ENCODE measurements at regions not wholly inside any gene's neighbourhood (a gene's known extent, or its start where the extent isn't known, plus 50 kb on each side); places are given as distances from the start of the nearest gene placed in this dataset.

- 73% methylated on average over 4 of the region's 4 CpGs; no CpG with 5 or more reads in 1 of the 2 donors for WGBS, 2 donors (ENCODE audit: low coverage in 1 of 2)
- no peak for DNase-seq
- Histone ChIP-seq H3K27ac (no peak overlapping the region), H3K36me3 (no peaks in the 10 kb centered on the region), H3K27me3 (no peaks in the 10 kb centered on the region), H3K4me1 (no peaks in the 10 kb centered on the region), H3K9me3 (no peaks in the 10 kb centered on the region), H3K4me3 (no peak overlapping the region)
- intact Hi-C loops (cut with DNase I; ENCODE audit: low total_unique reads) (no loop called here), in situ Hi-C loops (cut with MboI; ENCODE audit: low pct_ligation_motif_present in 1 of 4, low pct_unique_long_range_greater_than_20kb in 1 of 4, low sequenced_read_pairs in 3 of 4) (no loop called here)
- TF ChIP-seq POLR2AphosphoS5 (IDR thresholded peaks at IDR 0.05) (no peak), EP300 (IDR thresholded peaks at IDR 0.05; ENCODE audit: low read depth) (no peak), POLR2A (IDR thresholded peaks at IDR 0.05) (no peak), CTCF (IDR thresholded peaks at IDR 0.05) (no peak)
Measured at GRCh38 chr6:24052590-24052961, 73.4 kb upstream of the NRSN1 start.

- in situ Hi-C loops (cut with MboI; ENCODE audit: low pct_ligation_motif_present in 1 of 4, low pct_unique_long_range_greater_than_20kb in 1 of 4, low sequenced_read_pairs in 3 of 4) = no loop called here
- DNase-seq = no peak
- no peaks in the 10 kb centered on the region for H3K36me3 ChIP-seq
- no peaks in the 10 kb centered on the region for H3K27me3 ChIP-seq
- TF ChIP-seq POLR2AphosphoS5 (IDR thresholded peaks at IDR 0.05) (no peak), EP300 (IDR thresholded peaks at IDR 0.05; ENCODE audit: low read depth) (no peak), POLR2A (IDR thresholded peaks at IDR 0.05) (no peak), CTCF (IDR thresholded peaks at IDR 0.05) (no peak)
- H3K4me1 ChIP-seq = no peaks in the 10 kb centered on the region
- no peak overlapping the region for H3K27ac ChIP-seq
- 61 to 78% methylated on average over 1 of the region's 1 CpG for whole genome bisulfite sequencing, 2 donors (ENCODE audit: low coverage in 1 of 2)
- no peak overlapping the region for H3K4me3 ChIP-seq
- intact Hi-C loops (cut with DNase I; ENCODE audit: low total_unique reads) = no loop called here
- H3K9me3 ChIP-seq = no peaks in the 10 kb centered on the region
Measured at GRCh38 chr6:24053057-24053456, 73.0 kb upstream of the NRSN1 start.

GRCh38 chr6:24054388-24054787 is 71.6 kb upstream of the NRSN1 start:
- TF ChIP-seq POLR2AphosphoS5 (IDR thresholded peaks at IDR 0.05) (no peak), CTCF (IDR thresholded peaks at IDR 0.05) (no peak), POLR2A (IDR thresholded peaks at IDR 0.05) (no peak), EP300 (IDR thresholded peaks at IDR 0.05; ENCODE audit: low read depth) (no peak)
- H3K4me1 ChIP-seq = no peaks in the 10 kb centered on the region
- H3K27ac ChIP-seq = no peak overlapping the region
- H3K27me3 ChIP-seq = no peaks in the 10 kb centered on the region
- H3K36me3 ChIP-seq = no peaks in the 10 kb centered on the region
- H3K4me3 ChIP-seq = no peak overlapping the region
- no peaks in the 10 kb centered on the region for H3K9me3 ChIP-seq
- DNase-seq = no peak
- WGBS, 2 donors (ENCODE audit: low coverage in 1 of 2) = 70 to 83% methylated on average over 3 of the region's 3 CpGs
- intact Hi-C loops (cut with DNase I; ENCODE audit: low total_unique reads) (no loop called here), in situ Hi-C loops (cut with MboI; ENCODE audit: low pct_ligation_motif_present in 1 of 4, low pct_unique_long_range_greater_than_20kb in 1 of 4, low sequenced_read_pairs in 3 of 4) (no loop called here)

GRCh38 chr6:24056567-24056966 is 69.4 kb upstream of the NRSN1 start:
- in situ Hi-C loops (cut with MboI; ENCODE audit: low pct_ligation_motif_present in 1 of 4, low pct_unique_long_range_greater_than_20kb in 1 of 4, low sequenced_read_pairs in 3 of 4) = no loop called here
- TF ChIP-seq POLR2AphosphoS5 (IDR thresholded peaks at IDR 0.05) (no peak), EP300 (IDR thresholded peaks at IDR 0.05; ENCODE audit: low read depth) (no peak), POLR2A (IDR thresholded peaks at IDR 0.05) (no peak), CTCF (IDR thresholded peaks at IDR 0.05) (no peak)
- DNase-seq = no peak
- Histone ChIP-seq H3K36me3 (no peaks in the 10 kb centered on the region), H3K27ac (no peak overlapping the region), H3K4me3 (no peak overlapping the region), H3K27me3 (no peaks in the 10 kb centered on the region), H3K4me1 (no peaks in the 10 kb centered on the region), H3K9me3 (no peaks in the 10 kb centered on the region)
- 69 to 85% methylated on average over 2 to 4 of the region's 4 CpGs for WGBS, 2 donors (ENCODE audit: low coverage in 1 of 2)
- intact Hi-C loops (cut with DNase I; ENCODE audit: low total_unique reads) = no loop called here

Data from transverse colon (tissue), 4 donors.